ENCODE measurements at regions not wholly inside any gene's neighbourhood (a gene's known extent, or its start where the extent isn't known, plus 50 kb on each side); places are given as distances from the start of the nearest gene placed in this dataset.
"Not testable (repeated sequence)": the region's sequence is repeated elsewhere in the genome, so short reads cannot be mapped to it uniquely, and the experiment has no call there.

GRCh38 chr1:206333897-206334296 is 130.6 kb downstream of the SRGAP2 start:
- TF ChIP-seq CTCF (conservative IDR thresholded peaks at IDR 0.05 in 1 of 2, IDR thresholded peaks at IDR 0.05 in 1 of 2; ENCODE audit: low read depth in 1 of 2, low read length in 2 of 2); EZH2 (IDR thresholded peaks at IDR 0.05; ENCODE audit: low read length, missing control alignments): not testable (repeated sequence)
